CD14-positive monocyte (primary cell): ENCODE measurements at regions not wholly inside any gene's neighbourhood (a gene's known extent, or its start where the extent isn't known, plus 50 kb on each side); places are given as distances from the start of the nearest gene placed in this dataset.

ENCODE experiments used
- DNase-seq, 3 donors: peaks; one replicate each; pipeline ENCODE4 v3.0.0-alpha.2; 2011 to 2022
- H2AFZ ChIP-seq: 2 replicates; pipeline ENCODE4 v1.6.0; 2012; ENCODE audit warnings: mild to moderate bottlenecking, low read depth, low read length, inconsistent platforms; ENCODE audit not compliant: insufficient read depth, poor library complexity, severe bottlenecking
- H3K27ac ChIP-seq, 2 donors: 1 replicate in 1 of 2; 2 replicates in 1 of 2; pipeline ENCODE4 v1.5.1; 2012 to 2013; ENCODE audit warnings: low read length in 2 of 2, control low read depth in 1 of 2, inconsistent platforms in 1 of 2, low read depth in 1 of 2, mild to moderate bottlenecking in 1 of 2
- H3K27me3 ChIP-seq, 2 donors: one replicate each; pipeline versions ENCODE4 v1.6.0 to v1.6.1; 2011 to 2013; ENCODE audit warnings: low read length in 2 of 2; ENCODE audit not compliant: control insufficient read depth in 2 of 2, insufficient read depth in 2 of 2
- H3K36me3 ChIP-seq, 2 donors: replicated peaks in 1 of 2; 1 replicate in 1 of 2; 2 replicates in 1 of 2; pipeline versions ENCODE4 v1.5.1 to v1.6.1; 2012 to 2013; ENCODE audit warnings: low read length in 2 of 2, control low read depth in 1 of 2, inconsistent platforms in 1 of 2, mild to moderate bottlenecking in 1 of 2; ENCODE audit not compliant: insufficient read depth in 2 of 2, control insufficient read depth in 1 of 2
- H3K4me1 ChIP-seq, 2 donors: 1 replicate in 1 of 2; 2 replicates in 1 of 2; pipeline versions ENCODE4 v1.5.1 to v1.6.1; 2012 to 2013; ENCODE audit warnings: low read length in 2 of 2, control low read depth in 1 of 2, inconsistent platforms in 1 of 2, mild to moderate bottlenecking in 1 of 2, moderate library complexity in 1 of 2; ENCODE audit not compliant: insufficient read depth in 2 of 2, control insufficient read depth in 1 of 2
- H3K4me2 ChIP-seq: replicated peaks from 2 replicates; pipeline ENCODE3; 2012; ENCODE audit warnings: low read length, moderate library complexity, mild to moderate bottlenecking; ENCODE audit not compliant: poor library complexity, severe bottlenecking; ENCODE audit errors: extremely low read depth
- H3K4me3 ChIP-seq, 3 experiments: fragments of 200-600 bp in 1 of 3; sonication (generic) in 1 of 3; replicated peaks in 1 of 3; 1 replicate in 2 of 3; 2 replicates in 1 of 3; pipeline ENCODE4 v1.5.1; 2011 to 2013; ENCODE audit warnings: low read length in 3 of 3, mild to moderate bottlenecking in 3 of 3, control low read depth in 2 of 3, low read depth in 2 of 3, inconsistent platforms in 1 of 3, moderate library complexity in 1 of 3
- H3K79me2 ChIP-seq: 2 replicates; pipeline ENCODE4 v1.6.0; 2012; ENCODE audit warnings: mild to moderate bottlenecking, control low read depth, inconsistent platforms, low read length, moderate library complexity; ENCODE audit not compliant: insufficient read depth
- H3K9ac ChIP-seq: 2 replicates; pipeline ENCODE4 v1.6.0; 2017; ENCODE audit warnings: low read length, mild to moderate bottlenecking; ENCODE audit not compliant: insufficient read depth, poor library complexity, severe bottlenecking
- H3K9me3 ChIP-seq, 2 donors: replicated peaks in 1 of 2; 1 replicate in 1 of 2; 2 replicates in 1 of 2; pipeline versions ENCODE4 v1.5.1 to v1.6.1; 2012 to 2013; ENCODE audit warnings: low read length in 2 of 2, control low read depth in 1 of 2; ENCODE audit not compliant: control insufficient read depth in 1 of 2, insufficient read depth in 1 of 2
- H4K20me1 ChIP-seq: 2 replicates; pipeline ENCODE4 v1.6.0; 2012; ENCODE audit warnings: mild to moderate bottlenecking, low read length, control low read depth, moderate library complexity; ENCODE audit not compliant: insufficient read depth
- H3K27ac Mint-ChIP-seq, 7 donors: one replicate each; pipeline ENCODE4 v1.8.0; 2020; ENCODE audit warnings: mild to moderate bottlenecking in 7 of 7, mixed read lengths in 7 of 7, moderate library complexity in 6 of 7, inconsistent platforms in 2 of 7
- H3K27me3 Mint-ChIP-seq, 3 donors: one replicate each; pipeline ENCODE4 v1.8.0; 2021 to 2022; ENCODE audit warnings: low read depth in 3 of 3, mild to moderate bottlenecking in 3 of 3, mixed read lengths in 3 of 3, moderate library complexity in 3 of 3, inconsistent platforms in 1 of 3
- H3K36me3 Mint-ChIP-seq, 2 donors: one replicate each; pipeline ENCODE4 v1.8.0; 2020; ENCODE audit warnings: mixed read lengths in 2 of 2, inconsistent platforms in 1 of 2, mild to moderate bottlenecking in 1 of 2
- H3K4me1 Mint-ChIP-seq: one replicate; pipeline ENCODE4 v1.8.0; 2020; ENCODE audit warnings: mild to moderate bottlenecking, mixed read lengths
- H3K4me3 Mint-ChIP-seq, 2 donors: one replicate each; pipeline ENCODE4 v1.8.0; 2020; ENCODE audit warnings: mild to moderate bottlenecking in 2 of 2, mixed read lengths in 2 of 2, moderate library complexity in 1 of 2
- H3K9me3 Mint-ChIP-seq, 7 donors: one replicate each; pipeline ENCODE4 v1.8.0; 2020 to 2022; ENCODE audit warnings: mixed read lengths in 7 of 7, mild to moderate bottlenecking in 6 of 7, moderate library complexity in 6 of 7, inconsistent platforms in 2 of 7
- CTCF ChIP-seq: fragments of 200-600 bp; IDR thresholded peaks from one replicate; pipeline ENCODE4 v1.8.0; 2022; ENCODE audit warnings: antibody characterized with exemption, mild to moderate bottlenecking
- WGBS: methylation state at CpG from one replicate; pipeline ENCODE4 v1.1.5; 2013; ENCODE audit warnings: missing lambda C conversion rate; ENCODE audit not compliant: insufficient coverage; 5-methylcytosine and 5-hydroxymethylcytosine counted together
- intact Hi-C, 2 donors: fragments of 100-400 bp; cut with micrococcal nuclease; formaldehyde crosslinking; loops; one replicate each; pipeline versions ENCODE4 v1.15.0 to v1.15.1; 2023

DNA sequence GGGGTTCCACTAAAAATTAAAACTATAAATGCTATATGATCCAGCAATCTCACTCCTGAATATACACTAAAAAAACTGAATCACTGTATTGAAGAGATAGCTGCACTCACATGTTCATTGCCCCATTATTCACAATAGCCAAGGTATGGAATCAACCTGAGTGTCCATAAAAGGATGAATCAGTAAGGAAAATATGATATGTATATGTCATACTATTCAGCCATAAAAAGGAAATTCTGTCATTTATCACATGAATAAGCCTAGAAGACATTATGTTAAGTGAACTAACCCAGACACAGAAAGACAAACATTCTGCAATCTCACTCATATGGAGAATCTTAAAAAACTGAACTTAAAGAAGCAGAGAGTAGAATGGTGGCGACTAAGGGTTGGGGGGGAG is 1376.2 kb upstream of the CDH9 start:
- Mint-ChIP-seq H3K9me3 (peaks cover 0 to 8% (median 4%) of the 10 kb centered on the region in 7 donors), H3K27ac (no peak overlapping the region), H3K27me3 (no peaks in the 10 kb centered on the region), H3K4me3 (no peak overlapping the region), H3K4me1 (no peaks in the 10 kb centered on the region), H3K36me3 (no peaks in the 10 kb centered on the region)
- Histone ChIP-seq H3K36me3 (no peaks in the 10 kb centered on the region), H4K20me1 (no peaks in the 10 kb centered on the region), H3K27me3 (no peaks in the 10 kb centered on the region), H3K9ac (no peak overlapping the region), H3K27ac (no peak overlapping the region), H3K4me2 (no peak overlapping the region), H2AFZ (no peak overlapping the region), H3K4me3 (no peak overlapping the region), H3K4me1 (no peaks in the 10 kb centered on the region), H3K9me3 (peaks cover 3 to 10% of the 10 kb centered on the region in 2 donors), H3K79me2 (no peaks in the 10 kb centered on the region)
- intact Hi-C loops: no loop called here
- no peak for TF ChIP-seq CTCF
- no CpG with 5 or more reads among the region's 1 CpG for WGBS
- no peak for DNase-seq

DNA sequence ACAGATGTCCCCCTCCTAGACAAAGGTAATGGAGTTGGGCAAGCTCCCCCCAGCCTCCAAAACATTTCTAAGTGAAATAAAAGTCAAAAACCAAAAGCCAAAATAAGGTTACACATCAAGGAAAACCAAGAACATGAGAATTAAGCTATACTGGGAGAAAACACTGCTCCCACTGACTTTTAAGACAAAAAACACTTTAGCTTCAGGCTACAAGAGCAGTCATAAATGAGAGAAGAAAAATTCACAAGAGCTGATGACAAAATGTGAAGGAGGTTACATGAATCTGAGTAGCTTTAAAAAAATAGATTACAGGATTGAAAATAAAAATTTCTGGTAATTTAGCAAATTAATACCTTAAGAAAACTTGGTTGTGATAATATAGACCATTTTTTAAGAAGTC is 1370.3 kb upstream of the CDH9 start:
- Histone ChIP-seq H3K4me3 (no peak overlapping the region), H3K9me3 (peaks cover 28 to 29% of the 10 kb centered on the region in 2 donors), H4K20me1 (no peaks in the 10 kb centered on the region), H3K4me1 (no peaks in the 10 kb centered on the region), H3K27ac (no peak overlapping the region), H3K4me2 (no peak overlapping the region), H3K36me3 (no peaks in the 10 kb centered on the region), H3K9ac (no peak overlapping the region), H3K79me2 (no peaks in the 10 kb centered on the region), H3K27me3 (no peaks in the 10 kb centered on the region), H2AFZ (no peak overlapping the region)
- DNase-seq: no peak
- H3K9me3 Mint-ChIP-seq: peaks cover 3 to 21% (median 10%) of the 10 kb centered on the region in 7 donors
- H3K4me1 Mint-ChIP-seq: no peaks in the 10 kb centered on the region
- TF ChIP-seq CTCF: no peak
- no peak overlapping the region for H3K4me3 Mint-ChIP-seq
- H3K27ac Mint-ChIP-seq: no peak overlapping the region
- no peaks in the 10 kb centered on the region for H3K36me3 Mint-ChIP-seq
- peaks cover 0 to 1% (median 0%) of the 10 kb centered on the region in 3 donors for H3K27me3 Mint-ChIP-seq
- intact Hi-C loops: no loop called here
